HG03520 (cell line): ENCODE measurements at regions not wholly inside any gene's neighbourhood (a gene's known extent, or its start where the extent isn't known, plus 50 kb on each side); places are given as distances from the start of the nearest gene placed in this dataset.

Experiments
- ATAC-seq: cut with Tn5 transposase; IDR thresholded peaks from one replicate; pipeline ENCODE4 v1.9.1; 2021; ENCODE audit warnings: mild to moderate bottlenecking, moderate library complexity; ENCODE audit not compliant: unreplicated experiment

DNA sequence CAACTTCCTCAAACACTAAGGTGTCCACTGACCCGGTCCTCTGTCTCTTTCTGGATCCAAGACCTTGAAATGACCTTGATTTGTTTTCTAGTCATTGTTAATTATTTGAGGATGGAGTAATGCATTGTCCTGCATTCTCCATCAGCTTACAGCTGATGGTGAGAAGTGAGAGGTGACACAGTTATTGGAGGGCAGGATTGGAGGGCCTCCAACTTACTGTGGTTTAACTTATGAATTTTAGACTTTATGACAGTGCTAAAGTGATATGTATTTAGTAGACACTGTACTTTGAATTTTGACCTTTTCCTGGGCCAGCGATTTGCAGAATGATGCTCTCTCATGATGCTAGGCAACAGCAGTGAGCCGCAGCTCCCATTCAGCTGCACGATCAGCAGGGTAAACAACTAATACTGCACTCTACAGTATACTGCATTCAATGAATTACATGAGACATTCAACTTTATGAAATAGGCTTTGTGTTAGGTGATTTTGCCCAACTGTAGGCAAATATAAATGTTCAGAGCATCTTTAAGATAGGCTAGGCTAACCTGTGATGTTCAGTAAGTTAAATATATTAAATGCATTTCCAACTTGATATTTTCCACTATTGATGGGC lies 200.0 kb upstream of the MEX3C start:
- no peak for ATAC-seq

- ATAC-seq, result no peak
These were observed 200.6 kb upstream of the MEX3C start for GRCh38 chr18:51398104-51398503.

GRCh38 chr18:51399491-51400122 lies 202.1 kb upstream of the MEX3C start:
- ATAC-seq, result no peak

GRCh38 chr18:51400721-51401120 lies 203.2 kb upstream of the MEX3C start:
- ATAC-seq, result no peak

DNA sequence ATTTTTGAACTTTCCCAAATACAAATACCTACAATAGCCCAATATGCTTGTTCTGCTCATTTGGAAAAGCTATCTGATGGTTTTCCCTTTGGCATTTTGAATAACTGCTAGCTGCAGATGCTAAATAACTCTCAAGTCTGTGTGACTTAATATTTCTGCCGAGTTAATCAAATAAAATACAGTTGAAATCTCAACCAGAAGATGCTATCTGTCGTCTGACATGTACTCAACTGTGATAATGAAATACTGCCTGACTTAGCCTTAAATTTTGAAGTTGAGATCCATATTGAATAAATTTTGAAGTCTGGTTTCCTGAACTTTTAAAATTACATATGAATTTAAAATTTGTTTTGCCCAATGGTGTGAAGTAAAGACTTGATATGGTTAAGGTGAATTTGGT lies 204.4 kb upstream of the MEX3C start:
- ATAC-seq, result no peak

DNA sequence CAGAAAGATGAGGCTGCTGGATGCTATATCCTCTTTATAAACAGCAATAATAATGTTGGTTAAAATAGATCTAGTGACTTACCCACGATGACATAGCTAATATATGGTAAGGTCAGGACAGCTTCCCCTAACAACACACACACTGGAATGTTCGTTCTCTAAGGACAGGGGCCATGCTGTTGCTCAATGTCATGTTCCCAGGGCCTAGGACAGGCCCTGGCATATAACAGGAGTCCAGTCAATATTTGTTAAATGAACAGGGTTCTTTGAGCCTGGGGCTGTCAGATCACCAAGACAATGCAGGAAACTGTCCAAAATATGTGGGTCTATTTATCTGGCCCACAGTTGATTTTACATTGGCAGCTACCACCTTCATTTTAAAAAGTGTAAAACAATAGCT lies 207.1 kb upstream of the MEX3C start:
- no peak for ATAC-seq

DNA sequence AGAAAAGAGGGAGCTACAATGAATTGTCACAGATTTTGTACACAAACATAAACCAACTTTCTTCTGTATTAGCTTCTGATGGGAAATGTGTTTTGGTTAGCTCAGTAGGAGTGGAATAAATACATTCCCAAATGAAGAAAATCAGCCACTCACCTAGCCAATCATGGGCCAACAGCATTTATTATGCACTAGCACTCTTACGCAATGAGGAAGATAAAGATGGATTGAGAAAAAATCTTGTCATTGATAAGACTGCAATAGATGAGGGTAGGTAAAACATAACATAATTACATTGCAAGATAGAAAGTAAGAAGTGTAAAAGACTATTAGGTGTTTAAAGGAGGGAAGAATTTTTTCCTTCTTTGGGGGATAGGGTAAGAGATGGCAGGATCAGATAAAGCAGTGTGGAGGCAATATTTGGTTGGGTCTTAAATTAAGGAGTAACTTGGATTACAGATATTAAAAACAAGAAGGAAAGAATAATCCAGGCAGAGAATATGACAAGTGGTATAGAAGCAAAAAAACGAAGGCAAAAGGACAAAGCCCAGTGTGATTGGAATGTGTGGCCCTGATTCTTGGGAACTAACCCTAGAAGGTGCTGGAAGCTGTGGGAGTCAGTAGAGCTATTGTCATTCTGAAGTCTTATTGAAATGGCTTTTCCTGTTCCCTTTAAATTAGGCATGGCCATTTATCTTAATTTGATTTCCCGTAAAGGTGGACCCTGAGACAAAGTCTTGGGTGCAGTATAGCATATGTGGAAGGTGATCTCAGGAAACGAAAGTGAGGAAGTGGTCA lies 208.4 kb upstream of the MEX3C start:
- ATAC-seq, result no peak

GRCh38 chr18:51417643-51418483 lies 220.4 kb upstream of the MEX3C start:
- ATAC-seq, result no peak

DNA sequence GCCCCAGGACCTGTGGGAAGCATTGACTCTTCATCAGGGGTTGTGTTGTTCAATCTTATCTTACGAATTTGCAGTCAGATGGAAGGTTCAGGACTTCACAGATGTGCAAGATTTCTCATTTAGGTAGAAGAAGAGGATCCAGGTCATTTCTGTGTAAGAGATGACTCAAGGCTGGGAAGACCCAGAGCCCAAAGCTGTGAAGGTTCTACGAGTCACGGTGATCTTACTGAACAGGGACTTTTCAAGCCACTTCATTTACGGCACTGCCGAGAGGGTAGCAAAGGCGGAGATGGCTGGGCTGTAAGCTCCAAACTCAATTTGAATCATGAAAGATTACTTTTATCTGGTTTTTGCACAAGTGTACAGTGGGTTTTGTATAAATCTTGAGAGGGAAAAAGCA lies 228.0 kb upstream of the MEX3C start:
- peak; percentile 96 for ATAC-seq

DNA sequence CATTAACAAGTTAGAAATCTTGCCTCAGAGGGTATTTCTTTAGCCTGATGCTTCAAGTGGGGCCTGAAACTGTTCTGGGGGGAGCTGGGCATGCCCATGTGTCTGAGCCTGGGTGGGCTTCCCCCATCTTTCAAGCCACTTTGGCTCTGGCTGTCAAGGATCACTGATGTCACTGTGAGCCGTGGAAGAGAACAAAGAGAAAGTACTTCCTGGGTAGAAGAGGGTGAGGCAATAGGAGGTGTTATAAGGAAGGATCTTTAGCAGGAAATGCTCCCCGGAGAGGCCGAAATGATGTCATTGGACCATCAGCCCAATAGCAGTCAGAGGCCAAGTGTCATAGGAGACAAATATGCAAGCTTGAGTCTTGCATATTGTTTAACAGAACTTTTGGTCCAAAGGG lies 228.4 kb upstream of the MEX3C start:
- peak; percentile 35 for ATAC-seq

GRCh38 chr18:51426996-51427395 lies 229.5 kb upstream of the MEX3C start:
- ATAC-seq, result no peak

GRCh38 chr18:51429644-51430043 lies 232.2 kb upstream of the MEX3C start:
- ATAC-seq, result no peak

- ATAC-seq, result no peak
These were observed 233.1 kb upstream of the MEX3C start for GRCh38 chr18:51430538-51430937.

DNA sequence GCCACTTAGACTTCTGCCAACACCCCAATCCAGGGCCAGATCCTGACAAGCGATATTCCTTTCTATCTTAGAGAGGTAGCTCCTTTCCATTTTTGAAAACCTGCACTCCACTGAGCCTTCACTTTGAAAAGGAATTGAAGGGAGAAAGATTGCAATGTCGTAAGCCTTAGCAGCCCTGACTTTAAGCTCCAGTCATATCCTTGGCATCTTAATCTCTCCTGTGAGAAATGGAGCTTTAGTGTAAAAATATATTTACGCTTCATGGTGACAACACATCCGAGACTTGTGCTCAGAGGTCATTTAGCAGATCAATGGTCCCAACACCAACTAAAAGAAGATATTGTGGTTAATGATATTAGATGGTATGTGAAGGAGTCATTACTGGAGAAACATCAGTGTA lies 235.8 kb upstream of the MEX3C start:
- no peak for ATAC-seq

DNA sequence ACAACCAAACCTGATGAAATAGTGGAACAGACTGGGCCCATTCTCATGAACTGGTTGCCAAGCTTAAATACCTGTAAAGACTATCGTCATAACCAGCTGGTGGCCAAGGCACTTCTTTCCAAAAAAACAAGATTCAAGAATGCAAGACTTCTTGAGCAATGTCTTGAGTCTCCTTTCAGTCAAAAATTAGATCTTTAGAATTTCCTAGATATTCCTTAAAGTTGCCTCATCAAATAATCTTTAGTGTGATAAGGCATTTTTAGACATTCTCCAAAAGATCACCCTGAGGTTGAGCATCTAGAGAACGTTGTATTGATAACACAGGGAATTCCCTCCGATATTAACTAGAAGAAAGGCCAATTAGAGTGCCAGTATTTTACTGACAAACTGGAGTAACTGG lies 236.4 kb upstream of the MEX3C start:
- ATAC-seq, result no peak

DNA sequence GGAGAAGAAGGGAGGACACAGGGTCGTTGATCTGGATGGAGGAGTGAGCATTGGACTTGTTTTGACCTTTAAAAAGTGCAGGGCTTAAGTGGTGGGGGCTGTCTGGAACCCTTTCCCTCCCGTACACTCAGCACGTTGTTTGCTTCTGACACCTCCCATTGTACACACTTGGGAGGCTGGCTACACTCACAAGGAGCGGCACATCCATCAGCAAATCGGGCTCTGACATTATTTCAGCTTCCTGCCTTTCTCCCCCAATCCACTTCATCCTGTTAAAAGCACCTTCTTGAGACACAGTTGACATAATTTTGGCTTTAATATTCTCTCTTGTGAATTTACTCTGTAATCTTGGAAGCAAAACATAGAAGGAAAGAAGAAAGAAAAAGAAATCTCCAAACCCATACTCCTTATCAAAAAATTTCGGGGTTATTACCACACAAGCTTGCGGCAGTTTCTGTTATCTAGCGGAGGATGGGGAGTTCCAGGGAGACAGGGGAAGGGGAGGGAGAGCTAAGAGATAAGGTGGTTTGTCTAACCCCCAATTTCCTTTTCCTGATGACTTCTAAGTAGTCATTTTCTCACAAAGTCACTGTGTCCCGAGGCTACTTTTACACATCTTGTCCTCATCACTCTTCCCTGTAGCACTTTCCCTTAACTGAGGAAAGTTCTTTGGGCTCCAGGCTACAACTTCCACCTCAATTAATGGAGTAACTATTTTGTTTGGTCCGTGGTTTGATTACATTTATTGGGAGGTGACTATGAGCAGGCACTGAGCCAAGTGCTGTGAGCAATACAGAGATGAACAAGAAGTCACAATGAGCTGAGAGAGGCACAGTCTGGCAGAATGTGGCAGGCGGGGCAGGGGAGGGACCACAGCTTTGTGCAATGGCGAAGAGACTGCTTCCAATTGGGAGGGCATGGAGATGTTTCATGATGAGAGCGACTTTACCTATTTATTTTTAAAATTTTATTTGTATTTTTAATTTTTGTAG lies 240.1 kb upstream of the MEX3C start:
- ATAC-seq, result no peak

- no peak for ATAC-seq
These were observed 241.4 kb upstream of the MEX3C start for GRCh38 chr18:51438797-51439350.

DNA sequence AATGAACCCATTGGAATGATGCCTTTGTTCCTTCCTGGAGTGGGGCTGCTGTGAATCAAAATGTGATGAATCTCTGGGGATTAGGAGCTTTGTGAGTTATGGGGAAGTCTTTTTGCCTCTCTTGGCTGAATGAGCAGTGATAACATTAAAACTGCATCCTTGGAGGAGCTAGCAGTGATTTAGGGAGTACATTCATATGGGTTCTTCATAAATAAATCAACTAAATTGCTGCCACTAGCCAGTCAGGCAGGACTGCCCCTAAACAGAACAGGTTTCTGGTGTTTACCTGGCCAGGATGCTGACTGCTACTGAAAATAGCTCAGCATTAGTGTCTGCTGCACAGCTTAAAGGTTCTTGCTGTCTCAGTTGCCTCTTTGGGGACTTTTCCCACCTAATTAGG lies 244.5 kb upstream of the MEX3C start:
- ATAC-seq, result no peak

DNA sequence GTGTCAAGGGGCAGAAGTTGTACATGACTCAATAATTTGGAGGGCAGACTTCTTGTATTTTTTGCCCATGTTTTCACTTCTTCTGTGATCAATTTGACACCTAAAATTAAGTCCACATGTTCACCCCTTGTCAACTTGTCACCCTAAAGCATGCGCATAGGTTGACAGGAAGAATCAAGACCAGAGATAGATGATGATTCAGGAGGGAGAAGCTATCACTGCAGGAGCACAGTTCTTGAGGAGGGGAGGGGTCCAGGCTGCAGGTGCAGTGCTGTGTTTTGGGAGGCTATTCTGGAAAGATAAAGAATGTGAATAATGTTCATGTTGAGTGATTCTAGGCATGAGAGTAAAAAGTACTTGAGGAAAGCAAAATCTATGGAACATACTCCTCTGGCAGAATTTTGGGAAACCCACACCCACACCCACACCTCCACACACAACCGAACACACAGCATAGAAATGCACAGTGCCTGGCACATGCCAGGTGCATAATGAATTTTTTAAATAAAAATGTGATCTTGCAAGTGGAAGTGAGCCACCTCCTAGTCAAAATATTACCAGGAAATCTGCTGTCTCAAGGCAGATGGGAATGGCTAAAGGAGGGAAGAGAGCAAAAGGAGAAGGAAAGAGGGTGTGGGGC lies 249.2 kb upstream of the MEX3C start:
- ATAC-seq, result no peak
